ENCODE measurements at regions not wholly inside any gene's neighbourhood (a gene's known extent, or its start where the extent isn't known, plus 50 kb on each side); places are given as distances from the start of the nearest gene placed in this dataset.

GRCh38 chr3:73884361-73884760, 259.6 kb upstream of the PDZRN3 start:
- TF ChIP-seq CTCF (IDR thresholded peaks at IDR 0.05; ENCODE audit: low read depth, low read length, poor library complexity, severe bottlenecking), result no peak
- TF ChIP-seq EZH2phosphoT487 (IDR thresholded peaks at IDR 0.05; ENCODE audit: borderline replicate concordance, low read length), result no peak
